Thoracic aorta (tissue), 2 donors: ENCODE measurements at regions not wholly inside any gene's neighbourhood (a gene's known extent, or its start where the extent isn't known, plus 50 kb on each side); places are given as distances from the start of the nearest gene placed in this dataset.

Source experiments
- ATAC-seq: fragments of 150-250 bp; one replicate; pipeline ENCODE4 v1.8.0; 2017; ENCODE audit warnings: low read depth; ENCODE audit not compliant: insufficient number of reproducible peaks, low FRiP score
- DNase-seq: peaks from one replicate; pipeline ENCODE4 v3.0.0-alpha.2; 2020; ENCODE audit warnings: low spot score
- H3K27ac ChIP-seq, 2 donors: fragments of 200-600 bp; sonication (generic); 1 replicate in 1 of 2; 2 replicates in 1 of 2; pipeline ENCODE4 v1.5.1; 2016; ENCODE audit warnings: mild to moderate bottlenecking in 2 of 2, moderate library complexity in 2 of 2
- H3K27me3 ChIP-seq: fragments of 200-600 bp; sonication (generic); replicated peaks from 2 replicates; pipeline ENCODE4 v1.6.0; 2016; ENCODE audit warnings: mild to moderate bottlenecking; ENCODE audit not compliant: insufficient read depth
- H3K36me3 ChIP-seq: fragments of 200-600 bp; sonication (generic); one replicate; pipeline ENCODE4 v1.5.1; 2016
- H3K4me1 ChIP-seq, 2 donors: fragments of 200-600 bp; sonication (generic); 1 replicate in 1 of 2; 2 replicates in 1 of 2; pipeline versions ENCODE4 v1.5.1 to v1.6.0; 2016; ENCODE audit warnings: low read depth in 2 of 2, mild to moderate bottlenecking in 1 of 2; ENCODE audit not compliant: control insufficient read depth in 1 of 2
- H3K4me3 ChIP-seq: fragments of 200-600 bp; sonication (generic); 2 replicates; pipeline ENCODE4 v1.5.1; 2016; ENCODE audit warnings: mild to moderate bottlenecking
- H3K9me3 ChIP-seq: fragments of 200-600 bp; sonication (generic); 2 replicates; pipeline ENCODE4 v1.5.1; 2016
- TF ChIP-seq, protein P1 (sequence below): fragments of 200-600 bp; sonication (generic); IDR thresholded peaks from one replicate; pipeline ENCODE4 v1.5.1; 2019; ENCODE audit warnings: antibody characterized with exemption

DNA sequence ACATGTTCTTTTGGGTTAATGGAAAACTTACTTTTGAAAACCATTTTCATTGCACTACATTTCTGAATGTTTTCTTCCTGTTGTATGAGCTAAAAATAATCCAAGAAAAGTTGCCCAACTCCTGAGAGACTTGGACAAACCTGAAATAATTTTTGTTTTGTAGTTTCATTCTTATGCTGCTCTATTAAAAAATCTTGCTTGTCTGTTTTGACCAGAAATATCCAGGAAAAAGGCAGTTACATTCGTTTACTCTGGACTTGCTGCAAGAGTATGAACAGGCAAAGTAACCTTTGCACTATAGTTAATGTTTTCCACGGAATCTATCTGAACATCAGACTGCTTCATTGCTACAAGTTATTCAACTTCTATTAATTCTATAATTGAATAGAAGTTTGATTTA, 200.1 kb upstream of the DAB2 start:
- H3K36me3 ChIP-seq: no peaks in the 10 kb centered on the region
- TF ChIP-seq, protein P1, sequence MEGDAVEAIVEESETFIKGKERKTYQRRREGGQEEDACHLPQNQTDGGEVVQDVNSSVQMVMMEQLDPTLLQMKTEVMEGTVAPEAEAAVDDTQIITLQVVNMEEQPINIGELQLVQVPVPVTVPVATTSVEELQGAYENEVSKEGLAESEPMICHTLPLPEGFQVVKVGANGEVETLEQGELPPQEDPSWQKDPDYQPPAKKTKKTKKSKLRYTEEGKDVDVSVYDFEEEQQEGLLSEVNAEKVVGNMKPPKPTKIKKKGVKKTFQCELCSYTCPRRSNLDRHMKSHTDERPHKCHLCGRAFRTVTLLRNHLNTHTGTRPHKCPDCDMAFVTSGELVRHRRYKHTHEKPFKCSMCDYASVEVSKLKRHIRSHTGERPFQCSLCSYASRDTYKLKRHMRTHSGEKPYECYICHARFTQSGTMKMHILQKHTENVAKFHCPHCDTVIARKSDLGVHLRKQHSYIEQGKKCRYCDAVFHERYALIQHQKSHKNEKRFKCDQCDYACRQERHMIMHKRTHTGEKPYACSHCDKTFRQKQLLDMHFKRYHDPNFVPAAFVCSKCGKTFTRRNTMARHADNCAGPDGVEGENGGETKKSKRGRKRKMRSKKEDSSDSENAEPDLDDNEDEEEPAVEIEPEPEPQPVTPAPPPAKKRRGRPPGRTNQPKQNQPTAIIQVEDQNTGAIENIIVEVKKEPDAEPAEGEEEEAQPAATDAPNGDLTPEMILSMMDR: no peak
- ATAC-seq (no peak), DNase-seq (no peak)
- no peaks in the 10 kb centered on the region for H3K27me3 ChIP-seq
- peaks cover 0 to 8% of the 10 kb centered on the region in 2 donors for H3K4me1 ChIP-seq
- H3K27ac ChIP-seq: no peak overlapping the region
- H3K9me3 ChIP-seq: no peaks in the 10 kb centered on the region
- H3K4me3 ChIP-seq: no peak overlapping the region

DNA sequence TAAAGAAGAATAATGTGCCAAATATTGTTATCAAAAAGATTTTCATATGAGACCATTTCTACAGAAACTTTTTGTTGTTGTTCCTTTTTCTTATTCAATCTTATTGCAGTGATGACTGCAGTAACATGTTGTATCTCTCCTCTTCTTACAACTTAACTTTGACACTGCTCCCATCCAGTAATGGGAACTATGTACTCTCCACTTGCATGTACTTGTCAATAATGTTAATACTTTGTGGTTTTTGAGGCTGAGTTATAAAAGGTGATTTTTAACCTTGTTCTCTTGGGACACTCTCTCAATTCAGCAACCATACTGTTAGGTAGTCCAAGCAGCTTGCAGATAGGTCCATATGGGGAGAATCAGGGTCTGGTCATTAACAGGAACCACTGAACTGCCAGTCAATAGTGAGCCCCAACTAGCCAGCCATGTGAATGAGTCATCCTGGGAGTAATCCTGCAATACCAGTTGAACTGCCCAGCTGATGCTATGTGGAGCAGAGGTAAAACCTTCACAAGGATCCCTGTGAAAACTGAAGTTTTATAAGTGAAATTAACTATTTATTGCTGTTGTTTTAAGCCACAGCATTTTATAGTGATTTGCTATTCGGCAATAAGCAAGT, 199.6 kb upstream of the DAB2 start:
- Histone ChIP-seq H3K4me1 (peaks cover 0 to 8% of the 10 kb centered on the region in 2 donors), H3K36me3 (no peaks in the 10 kb centered on the region), H3K27ac (no peak overlapping the region), H3K9me3 (no peaks in the 10 kb centered on the region), H3K27me3 (no peaks in the 10 kb centered on the region), H3K4me3 (no peak overlapping the region)
- TF ChIP-seq, protein P1: no peak
- ATAC-seq (no peak), DNase-seq (no peak)

DNA sequence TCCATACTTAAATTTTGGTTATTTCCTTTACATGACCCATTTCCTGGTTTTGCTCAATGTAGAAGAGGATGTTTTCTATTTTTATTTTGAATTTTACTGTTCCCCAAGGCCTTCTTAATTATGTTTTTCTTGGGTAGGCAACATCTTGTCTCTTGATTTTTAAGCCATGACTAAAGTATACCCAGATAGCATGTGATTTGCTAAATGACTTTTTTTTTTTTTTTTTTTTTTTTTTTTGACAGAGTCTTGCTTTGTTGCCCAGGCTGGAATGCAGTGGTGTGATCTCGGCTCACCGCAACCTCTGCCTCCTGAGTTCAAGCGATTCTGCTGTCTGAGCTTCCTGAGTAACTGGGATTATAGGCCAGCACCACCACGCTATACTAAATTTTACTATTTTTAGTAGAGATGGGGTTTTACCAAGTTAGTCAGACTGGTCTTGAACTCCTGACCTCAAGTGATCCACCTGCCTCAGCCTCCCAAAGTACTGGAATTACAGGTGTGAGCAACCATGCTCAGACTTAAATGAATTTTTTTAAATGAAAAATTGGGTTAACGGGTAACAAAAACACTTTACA, 198.6 kb upstream of the DAB2 start:
- TF ChIP-seq, protein P1: no peak
- H3K4me3 ChIP-seq: no peak overlapping the region
- no peak overlapping the region for H3K27ac ChIP-seq
- DNase-seq (no peak), ATAC-seq (no peak)
- no peaks in the 10 kb centered on the region for H3K36me3 ChIP-seq
- H3K9me3 ChIP-seq: no peaks in the 10 kb centered on the region
- H3K4me1 ChIP-seq: peaks cover 0 to 8% of the 10 kb centered on the region in 2 donors
- no peaks in the 10 kb centered on the region for H3K27me3 ChIP-seq

DNA sequence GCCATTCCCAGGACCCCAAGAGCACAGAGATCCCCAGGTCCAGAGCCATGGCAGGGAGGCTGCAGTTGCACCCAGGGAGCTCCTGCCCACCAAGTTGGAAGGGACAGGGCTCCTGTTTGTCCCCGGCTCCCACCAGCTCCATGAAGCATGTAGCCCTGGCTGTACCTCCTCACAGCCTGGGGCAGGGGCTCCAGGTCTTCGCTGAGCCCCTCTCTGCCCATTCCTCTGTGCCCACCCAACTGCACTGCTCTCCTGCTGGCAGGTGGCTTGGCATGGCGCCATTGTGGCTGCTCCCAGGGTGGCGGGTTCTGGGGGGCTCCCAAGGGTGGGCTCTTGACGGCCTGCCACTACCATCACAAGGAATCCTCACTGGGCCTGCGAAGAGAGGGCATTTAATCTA, 197.5 kb upstream of the DAB2 start:
- TF ChIP-seq, protein P1: no peak
- ATAC-seq (no peak), DNase-seq (no peak)
- Histone ChIP-seq H3K4me3 (no peak overlapping the region), H3K4me1 (peaks cover 0 to 8% of the 10 kb centered on the region in 2 donors), H3K27me3 (no peaks in the 10 kb centered on the region), H3K9me3 (no peaks in the 10 kb centered on the region), H3K27ac (no peak overlapping the region), H3K36me3 (no peaks in the 10 kb centered on the region)

DNA sequence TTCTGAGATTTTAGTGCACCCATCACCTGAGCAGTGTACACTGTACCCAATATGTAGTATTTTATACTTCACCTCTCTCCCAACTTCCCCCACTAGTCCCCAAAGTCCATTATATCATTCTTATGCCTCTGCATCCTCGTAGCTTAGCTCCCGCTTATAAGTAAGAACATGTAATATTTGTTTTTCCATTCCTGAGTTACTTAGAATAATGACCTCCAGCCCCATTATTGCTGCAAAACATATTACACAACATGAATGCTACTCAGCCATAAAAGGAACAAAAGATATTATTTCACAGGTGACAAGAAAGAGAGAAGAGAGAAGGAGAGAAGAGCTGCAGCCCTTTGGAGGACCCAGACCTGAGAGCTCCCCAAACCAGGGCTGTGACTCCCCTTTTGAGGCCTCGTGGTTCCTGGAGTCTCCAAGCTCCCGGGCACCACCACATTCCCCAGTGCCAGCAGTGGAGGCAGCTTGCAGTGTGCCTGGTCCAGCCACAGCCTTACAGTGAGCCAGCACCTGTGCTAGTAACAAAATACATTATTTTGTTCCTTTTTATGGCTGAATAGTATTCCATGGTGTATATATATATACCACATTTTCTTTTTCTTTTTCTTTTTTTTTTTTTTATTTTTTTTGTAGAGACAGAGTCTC, 194.5 kb upstream of the DAB2 start:
- no peak for DNase-seq
- no peaks in the 10 kb centered on the region for H3K9me3 ChIP-seq
- peaks cover 0 to under 1% of the 10 kb centered on the region in 2 donors for H3K4me1 ChIP-seq
- no peaks in the 10 kb centered on the region for H3K36me3 ChIP-seq
- no peak for ATAC-seq
- no peak overlapping the region for H3K4me3 ChIP-seq
- H3K27me3 ChIP-seq: no peaks in the 10 kb centered on the region
- TF ChIP-seq, protein P1: no peak
- no peak overlapping the region for H3K27ac ChIP-seq
